ENCODE measurements at regions not wholly inside any gene's neighbourhood (a gene's known extent, or its start where the extent isn't known, plus 50 kb on each side); places are given as distances from the start of the nearest gene placed in this dataset.

- no peak for TF ChIP-seq CTCF (IDR thresholded peaks at IDR 0.05; ENCODE audit: insufficient read depth, low read length, poor library complexity, severe bottlenecking)
- TF ChIP-seq EZH2phosphoT487 (conservative IDR thresholded peaks at IDR 0.05; ENCODE audit: low read length) = no peak
Measured at GRCh38 chr3:22306454-22306853, 555.4 kb upstream of the ZNF385D start.
